ENCODE measurements at regions not wholly inside any gene's neighbourhood (a gene's known extent, or its start where the extent isn't known, plus 50 kb on each side); places are given as distances from the start of the nearest gene placed in this dataset.

DNA sequence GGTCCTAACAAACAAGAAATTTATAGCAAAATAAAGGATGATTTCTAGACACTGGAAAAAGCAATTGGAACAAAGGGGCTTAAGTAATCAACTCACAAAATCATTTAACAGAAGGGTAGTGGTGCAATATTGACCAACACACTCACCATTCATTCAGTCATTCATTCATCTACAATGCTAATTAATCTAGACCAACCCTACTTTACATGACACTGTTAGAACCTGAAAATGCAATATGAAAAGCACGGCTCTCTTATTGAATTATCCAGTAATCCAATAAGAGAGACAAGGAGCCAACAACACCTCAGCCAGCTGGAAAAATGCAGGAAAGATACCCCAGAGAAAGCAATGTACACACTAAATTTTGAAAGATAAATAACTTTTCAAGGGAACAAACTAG lies 310.8 kb upstream of the NR5A2 start:
- TF ChIP-seq, protein P1, sequence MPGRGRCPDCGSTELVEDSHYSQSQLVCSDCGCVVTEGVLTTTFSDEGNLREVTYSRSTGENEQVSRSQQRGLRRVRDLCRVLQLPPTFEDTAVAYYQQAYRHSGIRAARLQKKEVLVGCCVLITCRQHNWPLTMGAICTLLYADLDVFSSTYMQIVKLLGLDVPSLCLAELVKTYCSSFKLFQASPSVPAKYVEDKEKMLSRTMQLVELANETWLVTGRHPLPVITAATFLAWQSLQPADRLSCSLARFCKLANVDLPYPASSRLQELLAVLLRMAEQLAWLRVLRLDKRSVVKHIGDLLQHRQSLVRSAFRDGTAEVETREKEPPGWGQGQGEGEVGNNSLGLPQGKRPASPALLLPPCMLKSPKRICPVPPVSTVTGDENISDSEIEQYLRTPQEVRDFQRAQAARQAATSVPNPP (CRISPR knock-in tag; IDR thresholded peaks at IDR 0.05): no peak
- TF ChIP-seq, protein P2, sequence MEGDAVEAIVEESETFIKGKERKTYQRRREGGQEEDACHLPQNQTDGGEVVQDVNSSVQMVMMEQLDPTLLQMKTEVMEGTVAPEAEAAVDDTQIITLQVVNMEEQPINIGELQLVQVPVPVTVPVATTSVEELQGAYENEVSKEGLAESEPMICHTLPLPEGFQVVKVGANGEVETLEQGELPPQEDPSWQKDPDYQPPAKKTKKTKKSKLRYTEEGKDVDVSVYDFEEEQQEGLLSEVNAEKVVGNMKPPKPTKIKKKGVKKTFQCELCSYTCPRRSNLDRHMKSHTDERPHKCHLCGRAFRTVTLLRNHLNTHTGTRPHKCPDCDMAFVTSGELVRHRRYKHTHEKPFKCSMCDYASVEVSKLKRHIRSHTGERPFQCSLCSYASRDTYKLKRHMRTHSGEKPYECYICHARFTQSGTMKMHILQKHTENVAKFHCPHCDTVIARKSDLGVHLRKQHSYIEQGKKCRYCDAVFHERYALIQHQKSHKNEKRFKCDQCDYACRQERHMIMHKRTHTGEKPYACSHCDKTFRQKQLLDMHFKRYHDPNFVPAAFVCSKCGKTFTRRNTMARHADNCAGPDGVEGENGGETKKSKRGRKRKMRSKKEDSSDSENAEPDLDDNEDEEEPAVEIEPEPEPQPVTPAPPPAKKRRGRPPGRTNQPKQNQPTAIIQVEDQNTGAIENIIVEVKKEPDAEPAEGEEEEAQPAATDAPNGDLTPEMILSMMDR (CRISPR knock-in tag; IDR thresholded peaks at IDR 0.05): no peak
